AG10803 (cell line): ENCODE measurements at regions not wholly inside any gene's neighbourhood (a gene's known extent, or its start where the extent isn't known, plus 50 kb on each side); places are given as distances from the start of the nearest gene placed in this dataset.
A peak's percentile ranks its signal among the peaks of the same experiment; 100 is the strongest.

Experiments used
- DNase-seq: peaks from one replicate; pipeline ENCODE4 v3.0.0; 2010; ENCODE audit warnings: low read depth
- H3K4me3 ChIP-seq: 2 replicates; pipeline ENCODE4 v1.5.1; 2011; ENCODE audit warnings: mild to moderate bottlenecking, low read length, control low read depth
- CTCF ChIP-seq: conservative IDR thresholded peaks from 2 replicates; pipeline ENCODE4 v1.5.1; 2011; ENCODE audit warnings: mild to moderate bottlenecking, low read length, control low read depth, inconsistent platforms

GRCh38 chr16:17804857-17805256, 334.1 kb upstream of the XYLT1 start:
- peak; percentile 12 for DNase-seq
- H3K4me3 ChIP-seq = 0 out of 2 replicates have a peak overlapping the region, but pooled peaks have one; percentile 3
- no peak for TF ChIP-seq CTCF

DNA sequence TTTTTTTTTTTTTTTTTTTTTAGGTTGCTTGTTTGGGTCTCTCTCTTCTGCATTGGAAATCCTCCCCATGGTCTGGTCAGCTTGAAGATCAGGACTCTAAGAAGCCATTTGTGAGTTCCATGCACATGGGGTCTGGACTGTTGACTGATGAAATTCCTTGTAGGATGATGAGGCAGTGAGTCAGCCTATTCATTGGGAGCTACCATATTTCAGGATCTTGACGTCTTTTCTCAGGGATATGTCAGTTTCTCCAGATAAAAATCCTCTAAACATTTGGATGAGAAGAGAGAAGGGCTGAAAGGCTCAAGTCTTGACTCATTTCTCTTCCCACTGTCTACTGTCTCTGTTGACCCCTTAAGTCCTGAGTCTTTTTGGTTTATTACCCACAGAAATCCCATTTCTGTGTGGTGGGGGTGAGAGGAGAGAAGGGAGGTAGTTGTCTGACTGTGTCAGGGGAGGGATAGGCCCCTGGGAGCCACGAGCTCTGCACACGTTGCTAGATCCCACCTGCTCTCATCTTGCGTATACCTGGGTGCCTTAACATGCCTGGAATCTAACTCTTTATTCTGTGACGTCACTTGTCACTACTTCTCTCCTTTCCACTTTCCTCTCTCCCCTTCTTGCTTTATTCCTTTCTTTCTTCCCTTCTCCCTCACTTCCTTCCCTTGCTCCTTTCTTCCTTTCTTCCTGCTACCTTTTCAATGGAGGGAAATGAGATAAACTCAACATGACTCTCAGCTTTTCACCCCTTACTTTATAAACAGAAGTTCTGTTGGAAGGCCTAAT, 333.1 kb upstream of the XYLT1 start:
- no peak overlapping the region for H3K4me3 ChIP-seq
- peak; percentile 89 for DNase-seq
- no peak for TF ChIP-seq CTCF

DNA sequence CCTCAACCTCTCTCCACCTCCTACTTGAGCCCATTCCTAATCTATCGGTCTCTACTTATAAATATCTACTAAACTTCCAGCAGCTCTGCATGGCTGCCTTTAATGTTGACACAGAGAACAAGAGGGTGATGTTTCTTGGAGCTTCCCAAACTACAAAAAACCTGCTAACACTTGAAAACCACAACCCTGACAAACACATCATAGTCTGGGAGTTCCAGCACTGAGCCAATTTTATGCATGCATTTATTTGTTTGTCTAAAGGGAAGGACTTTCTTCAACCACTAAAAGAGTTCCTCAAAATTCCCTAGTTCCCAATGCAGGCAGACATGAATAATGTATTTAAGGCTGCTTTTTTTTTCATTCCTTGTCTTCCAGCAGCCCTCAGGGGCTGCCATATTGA, 331.8 kb upstream of the XYLT1 start:
- peak; percentile 51 for DNase-seq
- no peak for TF ChIP-seq CTCF
- H3K4me3 ChIP-seq = no peak overlapping the region

DNA sequence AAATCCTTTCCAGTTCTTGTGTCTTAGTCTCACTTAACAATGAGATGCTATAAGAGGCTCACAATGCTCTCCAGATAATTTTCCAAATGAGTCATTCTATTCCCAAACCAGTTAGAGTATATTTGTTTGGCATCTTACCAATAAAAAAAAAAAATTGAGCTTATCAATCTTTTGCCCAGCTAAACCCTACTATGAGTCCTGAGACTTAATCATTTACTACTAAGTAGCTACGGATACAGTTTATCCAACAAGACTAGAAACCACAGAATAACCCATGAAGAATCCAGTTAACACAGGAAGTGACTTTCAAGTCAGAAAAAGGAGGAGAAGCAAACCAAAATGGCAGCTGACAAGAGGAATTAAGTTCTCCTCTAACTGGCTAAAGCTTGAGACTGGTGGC, 330.3 kb upstream of the XYLT1 start:
- no peak overlapping the region for H3K4me3 ChIP-seq
- DNase-seq = no peak
- no peak for TF ChIP-seq CTCF

GRCh38 chr16:17798716-17799115, 328.0 kb upstream of the XYLT1 start:
- DNase-seq = no peak
- TF ChIP-seq CTCF = no peak

GRCh38 chr16:17793354-17793753, 322.6 kb upstream of the XYLT1 start:
- DNase-seq = no peak
- TF ChIP-seq CTCF = no peak
- no peak overlapping the region for H3K4me3 ChIP-seq

More at GRCh38 chr16:17798716-17799115, 328.0 kb upstream of the XYLT1 start:
- H3K4me3 ChIP-seq = no peak overlapping the region

GRCh38 chr16:17784073-17784472, 313.3 kb upstream of the XYLT1 start:
- H3K4me3 ChIP-seq = no peak overlapping the region
- TF ChIP-seq CTCF = no peak
- peak; percentile 45 for DNase-seq
